Neural progenitor cell (in vitro differentiated cells): ENCODE measurements at regions not wholly inside any gene's neighbourhood (a gene's known extent, or its start where the extent isn't known, plus 50 kb on each side); places are given as distances from the start of the nearest gene placed in this dataset.

Experiments
- DNase-seq: peaks from one replicate; pipeline ENCODE4 v3.0.0-alpha.2; 2016; ENCODE audit warnings: low spot score
- H2AFZ ChIP-seq: fragments of 200-600 bp; sonication (generic); replicated peaks from 2 replicates; pipeline ENCODE4 v1.6.1; 2016; ENCODE audit warnings: antibody characterized with exemption
- H3F3A ChIP-seq: fragments of 200-600 bp; sonication (generic); 2 replicates; pipeline ENCODE4 v1.6.1; 2016; ENCODE audit warnings: antibody characterized with exemption, low read depth
- H3K27ac ChIP-seq: fragments of 200-600 bp; sonication (generic); 2 replicates; pipeline ENCODE4 v1.5.1; 2016; ENCODE audit warnings: mild to moderate bottlenecking
- H3K27me3 ChIP-seq: fragments of 200-600 bp; sonication (generic); 2 replicates; pipeline ENCODE4 v1.6.1; 2016; ENCODE audit warnings: mild to moderate bottlenecking, moderate library complexity
- H3K36me3 ChIP-seq: fragments of 200-600 bp; sonication (generic); 2 replicates; pipeline ENCODE4 v1.5.1; 2016
- H3K4me1 ChIP-seq: fragments of 200-600 bp; sonication (generic); 2 replicates; pipeline ENCODE4 v1.6.1; 2016; ENCODE audit warnings: mixed run types
- H3K4me2 ChIP-seq: fragments of 200-600 bp; sonication (generic); 2 replicates; pipeline ENCODE4 v1.6.1; 2016
- H3K4me3 ChIP-seq: fragments of 200-600 bp; sonication (generic); 2 replicates; pipeline ENCODE4 v1.5.1; 2016
- H3K79me2 ChIP-seq: fragments of 200-600 bp; sonication (generic); 2 replicates; pipeline ENCODE4 v1.6.1; 2016; ENCODE audit warnings: low read depth
- H3K9ac ChIP-seq: fragments of 200-600 bp; sonication (generic); 2 replicates; pipeline ENCODE4 v1.6.1; 2016
- H3K9me3 ChIP-seq: fragments of 200-600 bp; sonication (generic); 2 replicates; pipeline ENCODE4 v1.5.1; 2016; ENCODE audit warnings: low read depth
- H4K20me1 ChIP-seq: fragments of 200-600 bp; sonication (generic); 2 replicates; pipeline ENCODE4 v1.6.1; 2016; ENCODE audit warnings: low read depth
- H3K27ac Mint-ChIP-seq: 3 replicates; pipeline ENCODE4 v1.8.0; 2021; ENCODE audit warnings: mixed read lengths
- H3K27me3 Mint-ChIP-seq: 2 replicates; pipeline ENCODE4 v1.8.0; 2022; ENCODE audit warnings: low read depth, mild to moderate bottlenecking, inconsistent platforms, moderate library complexity, mixed read lengths; ENCODE audit not compliant: insufficient read depth
- H3K36me3 Mint-ChIP-seq: 3 replicates; pipeline ENCODE4 v1.8.0; 2021; ENCODE audit warnings: mixed read lengths
- H3K4me1 Mint-ChIP-seq: 3 replicates; pipeline ENCODE4 v1.8.0; 2021; ENCODE audit warnings: mixed read lengths
- H3K4me3 Mint-ChIP-seq: 3 replicates; pipeline ENCODE4 v1.8.0; 2021; ENCODE audit warnings: mild to moderate bottlenecking, moderate library complexity, mixed read lengths
- H3K9me3 Mint-ChIP-seq: 3 replicates; pipeline ENCODE4 v1.8.0; 2020; ENCODE audit warnings: mixed read lengths
- CTCF ChIP-seq: fragments of 200-600 bp; sonication (generic); IDR thresholded peaks from 2 replicates; pipeline ENCODE4 v1.5.1; 2017; ENCODE audit warnings: antibody characterized with exemption, mild to moderate bottlenecking
- EZH2 ChIP-seq: fragments of 200-600 bp; sonication (generic); IDR thresholded peaks from 2 replicates; pipeline ENCODE4 v1.6.1; 2017; ENCODE audit warnings: antibody characterized with exemption, mild to moderate bottlenecking, moderate library complexity
- EZH2phosphoT487 ChIP-seq: fragments of 200-600 bp; sonication (generic); IDR thresholded peaks from 2 replicates; pipeline ENCODE4 v1.6.1; 2017; ENCODE audit warnings: antibody characterized with exemption

GRCh38 chr9:119789987-119790386 is 420.8 kb upstream of the BRINP1 start:
- no peaks in the 10 kb centered on the region for H3K36me3 ChIP-seq
- no peaks in the 10 kb centered on the region for H4K20me1 ChIP-seq
- no peak for TF ChIP-seq EZH2phosphoT487
- TF ChIP-seq CTCF: no peak
- TF ChIP-seq EZH2: no peak
- H3K4me3 ChIP-seq: no peak overlapping the region
- no peak overlapping the region for H2AFZ ChIP-seq
- H3K9me3 ChIP-seq: no peaks in the 10 kb centered on the region
- Mint-ChIP-seq H3K4me1 (no peaks in the 10 kb centered on the region), H3K4me3 (no peak overlapping the region), H3K27ac (no peak overlapping the region), H3K27me3 (no peaks in the 10 kb centered on the region), H3K9me3 (no peaks in the 10 kb centered on the region), H3K36me3 (no peaks in the 10 kb centered on the region)
- no peaks in the 10 kb centered on the region for H3K79me2 ChIP-seq
- no peaks in the 10 kb centered on the region for H3F3A ChIP-seq
- DNase-seq: no peak
- H3K4me1 ChIP-seq: no peaks in the 10 kb centered on the region
- no peak overlapping the region for H3K27ac ChIP-seq
- H3K9ac ChIP-seq: no peak overlapping the region
- H3K4me2 ChIP-seq: no peak overlapping the region
- no peaks in the 10 kb centered on the region for H3K27me3 ChIP-seq

GRCh38 chr9:119788921-119789320 is 419.7 kb upstream of the BRINP1 start:
- no peaks in the 10 kb centered on the region for H3K36me3 Mint-ChIP-seq
- peak overlapping the region; percentile 12 for H3K27ac Mint-ChIP-seq

GRCh38 chr9:119781886-119782285 is 412.7 kb upstream of the BRINP1 start:
- no peak overlapping the region for H3K4me3 Mint-ChIP-seq
- H3K27ac Mint-ChIP-seq: no peak overlapping the region
- no peak overlapping the region for H2AFZ ChIP-seq
- H3K27me3 Mint-ChIP-seq: no peaks in the 10 kb centered on the region
- H3K36me3 Mint-ChIP-seq: no peaks in the 10 kb centered on the region
- no peak for DNase-seq
- H3K9me3 ChIP-seq: no peaks in the 10 kb centered on the region
- TF ChIP-seq EZH2: no peak
- TF ChIP-seq EZH2phosphoT487: no peak
- no peak for TF ChIP-seq CTCF
- H3K4me1 Mint-ChIP-seq: no peaks in the 10 kb centered on the region
- no peaks in the 10 kb centered on the region for H3K9me3 Mint-ChIP-seq
- H3K9ac ChIP-seq: no peak overlapping the region
- H3K4me2 ChIP-seq: no peak overlapping the region
- no peaks in the 10 kb centered on the region for H4K20me1 ChIP-seq
- H3K27ac ChIP-seq: no peak overlapping the region
- no peaks in the 10 kb centered on the region for H3K79me2 ChIP-seq
- no peaks in the 10 kb centered on the region for H3K4me1 ChIP-seq
- H3K4me3 ChIP-seq: no peak overlapping the region
- no peaks in the 10 kb centered on the region for H3K36me3 ChIP-seq
- no peaks in the 10 kb centered on the region for H3K27me3 ChIP-seq
- H3F3A ChIP-seq: no peaks in the 10 kb centered on the region

More at GRCh38 chr9:119788921-119789320, 419.7 kb upstream of the BRINP1 start:
- Histone ChIP-seq H3K9me3 (no peaks in the 10 kb centered on the region), H3F3A (no peaks in the 10 kb centered on the region), H3K27ac (no peak overlapping the region), H3K36me3 (no peaks in the 10 kb centered on the region), H3K4me1 (no peaks in the 10 kb centered on the region), H3K79me2 (no peaks in the 10 kb centered on the region), H3K4me3 (no peak overlapping the region), H3K9ac (no peak overlapping the region), H3K27me3 (no peaks in the 10 kb centered on the region), H2AFZ (no peak overlapping the region), H4K20me1 (no peaks in the 10 kb centered on the region), H3K4me2 (no peak overlapping the region)
- Mint-ChIP-seq H3K9me3 (no peaks in the 10 kb centered on the region), H3K27me3 (no peaks in the 10 kb centered on the region), H3K4me3 (no peak overlapping the region), H3K4me1 (no peaks in the 10 kb centered on the region)
- DNase-seq: no peak
- TF ChIP-seq CTCF (no peak), EZH2 (no peak), EZH2phosphoT487 (no peak)
